Activated naive CD8-positive, alpha-beta T cell (primary cell): ENCODE measurements at regions not wholly inside any gene's neighbourhood (a gene's known extent, or its start where the extent isn't known, plus 50 kb on each side); places are given as distances from the start of the nearest gene placed in this dataset.

Experiments used
- H3K27ac Mint-ChIP-seq: one replicate; pipeline ENCODE4 v1.8.0; 2021; ENCODE audit warnings: mixed read lengths
- H3K27me3 Mint-ChIP-seq: one replicate; pipeline ENCODE4 v1.8.0; 2021; ENCODE audit warnings: mixed read lengths
- H3K36me3 Mint-ChIP-seq: one replicate; pipeline ENCODE4 v1.8.0; 2021; ENCODE audit warnings: mixed read lengths
- H3K4me1 Mint-ChIP-seq: one replicate; pipeline ENCODE4 v1.8.0; 2021; ENCODE audit warnings: low read depth, mixed read lengths
- H3K4me3 Mint-ChIP-seq: one replicate; pipeline ENCODE4 v1.8.0; 2021; ENCODE audit warnings: mild to moderate bottlenecking, mixed read lengths
- H3K9me3 Mint-ChIP-seq: one replicate; pipeline ENCODE4 v1.8.0; 2021; ENCODE audit warnings: low read depth, mixed read lengths

DNA sequence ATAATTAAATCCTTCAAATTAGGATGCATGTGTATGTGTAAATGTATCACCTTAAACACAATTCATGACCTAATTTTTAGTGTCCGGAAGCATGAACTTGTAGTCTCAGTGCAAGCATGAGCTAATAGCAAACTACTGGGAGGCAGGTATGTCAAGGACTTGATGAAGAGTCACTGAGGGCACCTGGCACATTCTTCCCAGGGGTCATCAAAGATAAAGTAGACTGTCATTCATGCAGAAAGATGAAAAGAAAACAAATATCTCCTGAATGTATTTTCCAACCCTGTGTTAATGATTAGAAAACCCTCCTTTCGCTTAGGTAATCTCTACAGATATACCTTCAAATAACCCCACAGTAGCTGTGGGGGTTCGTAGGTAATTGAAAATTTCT, 234.9 kb downstream of the SOCS6 start:
- no peak overlapping the region for H3K27ac Mint-ChIP-seq
- H3K4me1 Mint-ChIP-seq: no peaks in the 10 kb centered on the region
- no peaks in the 10 kb centered on the region for H3K27me3 Mint-ChIP-seq
- peaks cover 4% of the 10 kb centered on the region for H3K36me3 Mint-ChIP-seq
- H3K9me3 Mint-ChIP-seq: peaks cover 3% of the 10 kb centered on the region
- no peak overlapping the region for H3K4me3 Mint-ChIP-seq

DNA sequence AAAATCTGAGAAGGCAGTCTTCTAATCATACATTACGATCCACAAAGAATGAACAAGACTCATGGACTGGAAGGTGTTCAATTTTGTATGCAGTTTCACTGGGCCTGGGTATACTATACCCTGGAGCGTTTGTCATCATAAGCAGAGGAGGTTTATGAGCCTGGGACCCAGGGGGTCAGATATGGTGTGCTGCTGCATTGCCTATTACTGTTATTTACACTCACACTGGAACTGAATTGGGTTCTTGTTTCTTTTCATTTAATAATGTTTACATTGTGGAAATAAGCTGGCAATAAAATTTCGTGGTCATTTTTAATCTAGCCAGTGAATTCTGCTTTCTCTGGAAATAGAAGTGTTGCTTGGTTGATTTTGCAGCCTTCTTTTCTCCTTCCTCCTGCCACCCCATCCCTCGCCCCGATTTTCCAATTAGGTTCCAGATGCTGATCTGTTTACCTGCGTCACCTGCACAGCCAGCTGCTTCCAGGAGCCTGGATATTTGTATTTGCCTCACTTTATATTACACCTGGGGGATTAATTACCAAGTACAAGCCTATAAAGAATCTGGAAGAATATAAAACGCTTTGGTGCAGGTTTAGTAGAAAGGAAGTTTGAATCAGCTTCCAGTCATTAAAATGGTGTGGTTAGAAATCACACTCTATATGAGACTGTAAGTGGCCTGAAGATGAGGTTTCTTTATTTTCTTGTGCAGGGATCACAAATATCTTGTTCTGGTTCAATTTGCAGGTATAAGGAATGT, 234.4 kb downstream of the SOCS6 start:
- no peaks in the 10 kb centered on the region for H3K27me3 Mint-ChIP-seq
- H3K4me1 Mint-ChIP-seq: no peaks in the 10 kb centered on the region
- H3K4me3 Mint-ChIP-seq: no peak overlapping the region
- peaks cover 3% of the 10 kb centered on the region for H3K9me3 Mint-ChIP-seq
- H3K27ac Mint-ChIP-seq: no peak overlapping the region
- H3K36me3 Mint-ChIP-seq: peaks cover 4% of the 10 kb centered on the region

DNA sequence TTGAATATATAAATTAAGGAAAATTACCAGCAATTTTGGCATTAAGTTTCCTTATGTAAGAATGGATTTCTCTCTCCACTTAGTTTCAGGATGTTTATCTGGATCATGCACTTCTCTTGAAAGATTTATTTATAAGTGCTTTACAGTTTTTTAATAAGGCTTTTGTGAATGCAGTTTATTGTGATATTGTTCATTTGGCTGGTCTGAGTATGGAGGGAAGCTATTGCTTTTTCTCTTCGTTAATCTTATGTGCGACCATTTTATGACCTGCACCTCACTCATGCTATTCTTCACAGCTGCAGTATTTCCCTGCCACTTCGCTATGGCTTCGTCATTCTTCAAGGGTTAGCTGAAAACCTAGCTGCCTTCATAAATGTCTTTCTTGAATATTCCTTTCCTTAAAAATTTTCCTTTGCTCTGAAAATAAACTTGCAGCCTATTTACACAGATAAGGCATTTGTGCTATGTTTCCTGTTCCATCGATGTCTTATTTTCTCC, 233.4 kb downstream of the SOCS6 start:
- Mint-ChIP-seq H3K27ac (no peak overlapping the region), H3K9me3 (no peaks in the 10 kb centered on the region), H3K27me3 (no peaks in the 10 kb centered on the region), H3K4me3 (no peak overlapping the region), H3K4me1 (no peaks in the 10 kb centered on the region), H3K36me3 (peaks cover 4% of the 10 kb centered on the region)

DNA sequence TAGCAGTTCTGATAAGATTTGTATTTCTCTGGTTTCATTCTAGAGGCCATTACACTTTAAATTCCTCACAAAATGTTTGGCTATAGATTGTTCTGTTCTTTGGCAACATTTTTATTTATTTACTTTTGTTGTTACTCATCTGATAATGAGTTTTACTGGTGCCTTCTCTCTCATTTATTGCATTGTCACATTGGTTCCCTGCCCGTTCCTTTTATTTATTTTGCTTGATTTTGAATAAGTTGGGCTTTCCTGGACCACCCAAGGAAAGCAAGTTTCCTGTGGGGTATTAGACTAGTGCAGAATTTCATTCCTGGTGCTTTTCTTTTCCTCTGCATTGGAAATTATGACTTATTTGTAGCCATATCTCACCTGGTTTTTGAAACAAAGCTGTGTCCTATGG, 232.0 kb downstream of the SOCS6 start:
- Mint-ChIP-seq H3K9me3 (no peaks in the 10 kb centered on the region), H3K4me3 (no peak overlapping the region), H3K27ac (no peak overlapping the region), H3K27me3 (no peaks in the 10 kb centered on the region), H3K36me3 (no peaks in the 10 kb centered on the region), H3K4me1 (no peaks in the 10 kb centered on the region)

DNA sequence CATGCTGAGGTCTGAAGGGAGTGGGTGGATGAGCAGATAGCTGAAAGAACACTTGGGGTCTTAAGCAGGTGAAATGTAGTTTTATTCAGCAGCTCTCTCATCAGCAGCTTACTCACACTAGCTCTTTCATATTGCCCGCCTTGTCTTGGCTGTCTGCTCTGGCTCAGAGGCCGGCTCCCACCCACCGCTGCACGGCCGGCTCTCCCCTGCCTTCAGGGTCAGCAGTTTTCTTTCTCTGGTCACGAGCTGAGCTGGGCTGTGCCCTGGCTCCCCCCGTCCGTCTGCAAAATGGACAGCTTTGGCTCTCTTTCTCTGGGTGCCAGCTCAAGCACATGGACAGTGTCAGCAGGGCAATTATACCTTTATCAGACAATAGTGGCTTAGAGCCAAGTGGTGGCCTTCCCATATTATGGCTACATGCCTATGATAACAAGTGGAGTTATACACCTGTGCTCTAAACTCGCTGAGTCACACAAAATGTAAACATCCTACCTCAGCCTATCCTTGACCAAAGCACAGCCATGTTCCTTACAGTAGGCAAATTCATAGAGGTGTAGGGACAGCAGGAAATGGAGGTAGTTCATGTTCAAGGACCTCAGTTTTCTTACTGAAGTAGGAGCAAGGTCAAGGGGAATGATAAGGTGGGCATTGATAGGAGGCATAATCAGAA, 224.8 kb downstream of the SOCS6 start:
- Mint-ChIP-seq H3K9me3 (no peaks in the 10 kb centered on the region), H3K27me3 (no peaks in the 10 kb centered on the region)

DNA sequence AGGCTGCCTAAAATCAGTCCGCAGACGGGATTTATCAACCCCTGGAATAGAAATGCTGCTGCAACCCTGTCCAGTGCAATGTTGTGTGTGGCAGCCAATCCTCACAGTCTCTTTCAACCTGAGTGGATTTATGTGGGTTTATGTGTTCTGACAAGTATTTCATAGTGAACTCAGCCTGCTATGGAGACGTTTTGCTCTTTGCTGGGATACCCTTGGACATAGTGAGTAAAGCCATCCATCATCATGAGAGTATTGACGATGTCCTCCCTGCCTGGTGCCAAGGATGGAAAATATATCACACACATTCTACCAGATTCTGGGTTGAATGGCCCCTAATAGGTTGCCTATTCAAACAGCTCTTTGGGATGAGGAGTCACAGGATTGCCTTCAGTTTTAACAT, 219.1 kb downstream of the SOCS6 start:
- H3K9me3 Mint-ChIP-seq: no peaks in the 10 kb centered on the region
- no peak overlapping the region for H3K27ac Mint-ChIP-seq
- H3K27me3 Mint-ChIP-seq: no peaks in the 10 kb centered on the region
- H3K4me1 Mint-ChIP-seq: no peaks in the 10 kb centered on the region
- H3K4me3 Mint-ChIP-seq: no peak overlapping the region
- H3K36me3 Mint-ChIP-seq: no peaks in the 10 kb centered on the region

More for the DNA sequence above, 224.8 kb downstream of the SOCS6 start:
- Mint-ChIP-seq H3K4me1 (no peaks in the 10 kb centered on the region), H3K27ac (no peak overlapping the region), H3K36me3 (no peaks in the 10 kb centered on the region), H3K4me3 (no peak overlapping the region)

DNA sequence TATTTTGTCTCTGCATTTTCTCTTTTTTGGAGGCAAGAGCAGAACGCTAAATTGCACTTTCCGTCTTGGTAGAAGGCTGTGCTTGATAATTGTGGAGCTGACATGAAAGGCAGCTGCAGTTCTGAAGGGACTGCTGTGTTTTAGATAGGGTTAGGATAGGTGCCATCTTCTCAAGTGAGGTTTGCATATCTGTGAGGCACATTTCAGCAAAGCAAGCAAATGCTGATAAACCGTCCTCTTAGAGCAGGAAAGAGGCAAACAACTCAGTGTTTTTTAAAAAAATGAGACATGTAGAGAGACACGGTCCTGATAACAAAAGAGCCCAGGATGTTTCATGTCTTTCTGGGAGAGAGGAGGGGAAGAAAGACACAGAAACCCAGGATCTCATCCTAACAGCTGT, 217.7 kb downstream of the SOCS6 start:
- H3K27me3 Mint-ChIP-seq: no peaks in the 10 kb centered on the region
- no peak overlapping the region for H3K4me3 Mint-ChIP-seq
- H3K9me3 Mint-ChIP-seq: no peaks in the 10 kb centered on the region
- H3K27ac Mint-ChIP-seq: no peak overlapping the region
- H3K4me1 Mint-ChIP-seq: no peaks in the 10 kb centered on the region
- H3K36me3 Mint-ChIP-seq: no peaks in the 10 kb centered on the region

DNA sequence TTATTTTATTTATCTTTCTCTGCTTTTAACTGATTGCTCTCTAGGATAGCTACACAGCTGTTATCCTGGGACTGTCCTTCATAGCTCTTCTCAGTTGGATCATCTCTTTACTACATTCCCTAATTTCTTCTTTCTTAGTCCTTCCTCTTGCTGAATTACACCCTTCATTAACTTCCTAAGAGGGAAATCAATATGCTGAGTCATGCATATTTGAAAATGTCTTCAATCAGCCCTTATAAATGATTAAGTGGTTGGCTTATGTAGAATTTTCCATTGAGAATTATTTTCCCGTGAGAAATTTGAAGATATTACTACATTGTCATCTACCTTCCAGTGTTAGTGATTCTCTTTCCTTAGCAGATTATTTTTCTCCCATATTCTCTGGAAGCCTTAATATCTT, 214.2 kb downstream of the SOCS6 start:
- H3K36me3 Mint-ChIP-seq: no peaks in the 10 kb centered on the region
- H3K4me1 Mint-ChIP-seq: no peaks in the 10 kb centered on the region
- H3K27ac Mint-ChIP-seq: no peak overlapping the region
- no peaks in the 10 kb centered on the region for H3K9me3 Mint-ChIP-seq
- H3K4me3 Mint-ChIP-seq: no peak overlapping the region
- H3K27me3 Mint-ChIP-seq: no peaks in the 10 kb centered on the region

DNA sequence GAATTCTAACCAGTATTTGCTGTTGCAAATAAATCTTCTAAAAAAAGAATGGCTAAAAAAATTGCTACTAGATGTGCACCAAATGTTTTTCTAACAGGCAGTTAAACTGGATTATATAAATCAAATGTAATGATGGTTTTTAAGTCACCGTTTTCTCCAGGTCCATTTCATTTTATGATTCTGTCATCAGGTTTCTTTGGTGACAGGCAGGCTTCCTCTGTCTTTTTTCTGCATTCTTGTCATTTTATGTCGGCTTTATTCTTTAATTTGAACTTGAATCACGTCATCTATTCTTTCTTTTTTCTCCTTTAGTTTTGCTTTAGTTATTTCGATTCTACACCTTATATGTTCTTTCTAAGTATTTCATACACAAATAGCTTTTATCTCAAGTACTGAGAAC, 212.5 kb downstream of the SOCS6 start:
- Mint-ChIP-seq H3K4me1 (no peaks in the 10 kb centered on the region), H3K27ac (no peak overlapping the region), H3K4me3 (no peak overlapping the region), H3K27me3 (no peaks in the 10 kb centered on the region), H3K9me3 (no peaks in the 10 kb centered on the region), H3K36me3 (no peaks in the 10 kb centered on the region)

DNA sequence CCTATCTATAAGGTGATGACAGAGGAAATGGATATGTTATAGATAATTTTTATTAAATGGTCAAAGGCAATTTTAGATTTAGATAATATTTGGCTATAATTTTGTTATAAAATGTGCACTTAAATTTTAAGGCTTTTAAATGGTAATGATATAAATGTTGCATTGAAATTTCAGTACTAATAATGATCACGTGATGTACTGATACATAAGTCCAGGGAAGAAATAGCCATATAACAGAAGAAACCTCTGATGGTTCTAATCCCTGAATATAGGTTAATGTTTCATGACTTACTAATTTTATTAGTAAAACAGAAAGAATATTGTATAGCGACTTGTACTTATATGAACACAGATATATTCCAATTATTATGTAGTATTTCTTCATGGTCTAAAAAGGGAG, 211.9 kb downstream of the SOCS6 start:
- H3K36me3 Mint-ChIP-seq: no peaks in the 10 kb centered on the region
- H3K4me3 Mint-ChIP-seq: no peak overlapping the region
- H3K9me3 Mint-ChIP-seq: no peaks in the 10 kb centered on the region
- no peaks in the 10 kb centered on the region for H3K4me1 Mint-ChIP-seq
- H3K27ac Mint-ChIP-seq: no peak overlapping the region
- no peaks in the 10 kb centered on the region for H3K27me3 Mint-ChIP-seq

DNA sequence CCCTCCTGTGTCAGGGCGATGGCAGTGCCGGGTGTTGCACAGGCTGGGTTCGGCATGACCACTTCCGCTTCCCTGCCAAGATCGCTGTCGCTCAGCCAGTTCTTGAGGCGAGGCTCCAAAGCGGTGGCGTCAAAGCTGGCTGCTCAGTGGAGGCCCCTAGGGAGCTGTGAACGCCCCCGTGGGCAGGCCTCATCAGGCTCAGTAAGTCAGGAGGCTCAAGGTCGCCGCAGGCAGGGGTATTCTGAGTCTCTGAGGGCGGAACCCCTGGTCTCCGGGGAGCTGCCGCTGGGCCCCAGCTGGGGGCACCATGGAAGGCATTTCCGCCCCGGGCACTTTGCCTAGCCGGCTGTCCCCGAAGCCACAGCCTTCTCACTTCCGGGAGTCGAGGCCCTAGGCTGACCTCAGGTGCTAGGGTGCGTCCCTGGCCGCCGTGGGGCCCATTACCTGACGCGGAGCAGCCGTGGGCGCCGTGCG, 210.4 kb downstream of the SOCS6 start:
- no peak overlapping the region for H3K4me3 Mint-ChIP-seq
- no peaks in the 10 kb centered on the region for H3K9me3 Mint-ChIP-seq
- H3K4me1 Mint-ChIP-seq: no peaks in the 10 kb centered on the region
- H3K36me3 Mint-ChIP-seq: no peaks in the 10 kb centered on the region
- H3K27me3 Mint-ChIP-seq: no peaks in the 10 kb centered on the region
- no peak overlapping the region for H3K27ac Mint-ChIP-seq

DNA sequence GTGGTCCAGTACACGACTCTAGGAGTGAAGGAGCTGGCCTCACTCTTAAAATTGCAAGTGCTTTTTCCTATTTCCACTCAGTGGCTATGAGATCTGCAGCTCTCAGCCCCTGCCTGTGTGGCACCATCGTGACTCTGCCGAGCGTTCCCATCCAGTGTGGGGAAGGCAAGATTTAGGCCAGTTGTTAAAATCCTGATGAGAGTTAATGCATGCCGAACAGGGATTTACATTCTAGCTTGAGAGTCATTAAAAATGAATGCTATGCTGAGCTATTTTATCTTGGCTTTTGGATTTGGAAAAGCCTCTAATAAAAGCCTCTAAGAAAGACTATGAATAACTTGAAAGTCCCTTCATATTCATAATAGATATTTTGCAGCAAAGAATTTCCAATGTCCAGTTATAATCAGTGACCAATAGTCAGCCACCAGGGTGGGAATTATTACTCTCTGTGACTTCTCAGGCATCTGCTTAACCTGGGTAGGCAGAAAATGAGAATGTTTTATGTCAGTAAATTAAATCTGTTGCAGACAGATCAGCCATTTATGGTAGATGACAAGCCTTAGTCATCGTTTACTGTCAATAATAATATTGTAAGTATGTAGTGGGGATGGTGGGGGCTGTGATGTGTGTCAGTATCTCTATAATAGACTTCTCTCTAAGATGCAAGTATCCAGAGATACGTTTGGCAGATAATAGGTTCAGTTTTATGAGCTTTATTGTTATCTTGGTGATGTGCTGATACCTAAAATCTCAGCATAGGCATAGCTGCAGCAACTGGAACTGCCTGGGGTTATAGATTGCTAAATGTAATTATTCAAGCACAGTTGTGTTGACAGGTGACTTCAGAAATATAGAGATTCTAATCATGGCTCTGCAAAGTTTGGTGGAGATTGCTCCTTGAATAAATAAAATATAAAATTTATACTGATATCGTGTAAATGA, 207.8 kb downstream of the SOCS6 start:
- Mint-ChIP-seq H3K27ac (no peak overlapping the region), H3K4me1 (peaks cover 9% of the 10 kb centered on the region), H3K36me3 (no peaks in the 10 kb centered on the region), H3K9me3 (no peaks in the 10 kb centered on the region), H3K4me3 (no peak overlapping the region), H3K27me3 (no peaks in the 10 kb centered on the region)

DNA sequence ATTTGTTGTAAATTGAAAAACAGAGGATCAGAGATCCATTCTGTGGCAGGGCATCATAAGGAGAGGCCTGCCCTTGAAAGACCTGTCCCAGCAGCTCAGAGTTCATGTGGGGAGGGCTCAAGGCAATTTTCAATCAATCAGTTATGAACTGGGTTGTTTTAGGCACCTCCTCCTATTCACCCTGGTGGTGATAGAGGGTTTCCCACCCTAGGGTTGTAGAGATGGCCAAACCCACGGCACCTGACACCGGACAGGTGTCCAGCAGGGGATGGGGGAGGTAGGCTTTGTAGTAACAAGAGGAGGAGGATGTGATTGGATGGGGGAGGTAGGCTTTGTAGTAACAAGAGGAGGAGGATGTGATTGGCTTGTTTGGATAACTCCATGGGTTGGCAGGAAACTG, 205.7 kb downstream of the SOCS6 start:
- peaks cover 19% of the 10 kb centered on the region for H3K4me1 Mint-ChIP-seq

DNA sequence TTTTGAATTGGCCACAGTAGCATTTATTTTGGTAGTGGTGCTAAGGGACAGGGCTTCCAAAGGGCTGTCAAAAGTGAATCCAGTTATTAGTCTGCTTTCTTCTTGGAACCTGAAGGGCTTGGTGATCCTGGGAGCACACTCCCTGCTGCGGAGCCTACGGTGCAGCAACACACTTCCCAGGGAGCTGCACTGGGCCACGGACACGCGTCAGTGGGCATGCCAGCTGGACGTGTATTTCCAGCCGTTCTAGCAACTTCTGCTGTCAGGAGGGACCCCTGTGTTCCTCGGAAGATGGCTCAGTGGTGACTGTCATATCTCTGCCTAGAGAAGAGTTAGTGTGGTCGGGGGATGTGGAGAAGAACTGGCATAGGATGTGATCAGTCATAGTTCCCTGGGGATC, 204.6 kb downstream of the SOCS6 start:
- H3K27ac Mint-ChIP-seq: no peak overlapping the region
- no peaks in the 10 kb centered on the region for H3K9me3 Mint-ChIP-seq
- no peaks in the 10 kb centered on the region for H3K36me3 Mint-ChIP-seq
- peaks cover 19% of the 10 kb centered on the region for H3K4me1 Mint-ChIP-seq
- no peak overlapping the region for H3K4me3 Mint-ChIP-seq
- no peaks in the 10 kb centered on the region for H3K27me3 Mint-ChIP-seq

More for the DNA sequence above, 205.7 kb downstream of the SOCS6 start:
- H3K27me3 Mint-ChIP-seq: no peaks in the 10 kb centered on the region
- no peak overlapping the region for H3K4me3 Mint-ChIP-seq
- H3K9me3 Mint-ChIP-seq: no peaks in the 10 kb centered on the region
- H3K27ac Mint-ChIP-seq: no peak overlapping the region
- H3K36me3 Mint-ChIP-seq: no peaks in the 10 kb centered on the region
